ENCODE measurements at regions not wholly inside any gene's neighbourhood (a gene's known extent, or its start where the extent isn't known, plus 50 kb on each side); places are given as distances from the start of the nearest gene placed in this dataset.
"Not testable (repeated sequence)": the region's sequence is repeated elsewhere in the genome, so short reads cannot be mapped to it uniquely, and the experiment has no call there.

- not testable (repeated sequence) for TF ChIP-seq MYC (IDR thresholded peaks at IDR 0.05; ENCODE audit: borderline replicate concordance, low read length); POLR2AphosphoS2 (conservative IDR thresholded peaks at IDR 0.05; ENCODE audit: low read length); CTCF (IDR thresholded peaks at IDR 0.05); CHD2 (IDR thresholded peaks at IDR 0.05; ENCODE audit: low read length, partially characterized antibody); BHLHE40 (IDR thresholded peaks at IDR 0.05; ENCODE audit: low read depth, low read length); USF2 (IDR thresholded peaks at IDR 0.05); RFX5 (IDR thresholded peaks at IDR 0.05); RAD21 (conservative IDR thresholded peaks at IDR 0.05 in 1 of 2, IDR thresholded peaks at IDR 0.05 in 1 of 2); HOXA7 (CRISPR knock-in tag; IDR thresholded peaks at IDR 0.05); RNF2 (IDR thresholded peaks at IDR 0.05; ENCODE audit: borderline replicate concordance, low read depth); EP300 (IDR thresholded peaks at IDR 0.05); NR3C1 (IDR thresholded peaks at IDR 0.05); JUN (IDR thresholded peaks at IDR 0.05); MAX (IDR thresholded peaks at IDR 0.05)
Observed at GRCh38 chrX:119334468-119335050, 64.6 kb upstream of the SLC25A43 start.

All from A549 (cell line).